ENCODE measurements at regions not wholly inside any gene's neighbourhood (a gene's known extent, or its start where the extent isn't known, plus 50 kb on each side); places are given as distances from the start of the nearest gene placed in this dataset.

- no peak overlapping the region for H4K8ac ChIP-seq (ENCODE audit: extremely low read depth, insufficient read depth, low read length)
- no peak overlapping the region for H2BK15ac ChIP-seq (ENCODE audit: low read length)
- no peaks in the 10 kb centered on the region for H3K23me2 ChIP-seq (ENCODE audit: low read depth, low read length)
- no peaks in the 10 kb centered on the region for H3K9me3 ChIP-seq (ENCODE audit: insufficient read depth in 2 of 2, low read depth in 1 of 2, low read length in 1 of 2)
- no peaks in the 10 kb centered on the region for H3K36me3 ChIP-seq (ENCODE audit: control insufficient read depth in 2 of 4, insufficient read depth in 4 of 4, low read length in 3 of 4)
- H3K4me1 ChIP-seq (replicated peaks in 1 of 4; ENCODE audit: control insufficient read depth in 3 of 4, insufficient read depth in 4 of 4, low read length in 3 of 4) = no peaks in the 10 kb centered on the region
- no peaks in the 10 kb centered on the region for H3K79me1 ChIP-seq (ENCODE audit: low read depth, low read length)
- H2BK20ac ChIP-seq (ENCODE audit: low read length) = no peak overlapping the region
- WGBS, 2 experiments (ENCODE audit: extremely low coverage in 1 of 2, insufficient coverage in 1 of 2, insufficient read length in 1 of 2, insufficient replicate concordance in 2 of 2, low coverage in 1 of 2, low lambda C conversion rate in 2 of 2, missing lambda C conversion rate in 1 of 2) = 75% methylated on average over 2 of the region's 2 CpGs; no CpG with 5 or more reads in 1 of the 2 experiments
- H4K91ac ChIP-seq (replicated peaks; ENCODE audit: insufficient read length, low read length) = no peak overlapping the region
- H3K18ac ChIP-seq (ENCODE audit: extremely low read depth, low read length) = no peak overlapping the region
- no peak overlapping the region for H3K27ac ChIP-seq (ENCODE audit: low read depth, low read length)
- POLR2A ChIA-PET (ENCODE audit: partially characterized antibody) = no interaction called here
- H3K79me2 ChIP-seq (ENCODE audit: control insufficient read depth in 1 of 2, insufficient read depth in 2 of 2, low read length in 2 of 2) = no peaks in the 10 kb centered on the region
- DNase-seq (ENCODE audit: low read depth in 1 of 2, low spot score in 2 of 2) (no peak), FAIRE-seq (no peak)
- no peak overlapping the region for H4K5ac ChIP-seq (ENCODE audit: insufficient read length, low read depth, low read length)
- no peak overlapping the region for H2AFZ ChIP-seq (ENCODE audit: low read length)
- TF ChIP-seq SP1 (IDR thresholded peaks at IDR 0.05; ENCODE audit: low read depth, low read length) = no peak
- TF ChIP-seq POLR2A (IDR thresholded peaks at IDR 0.05; ENCODE audit: control extremely low read depth in 1 of 2, low read depth in 2 of 2, low read length in 2 of 2) = no peak
- no peak for TF ChIP-seq JUN (IDR thresholded peaks at IDR 0.05; ENCODE audit: low read depth, low read length)
- TF ChIP-seq JUND (IDR thresholded peaks at IDR 0.05; ENCODE audit: low read length) = no peak
- no peak for TF ChIP-seq ATF3 (IDR thresholded peaks at IDR 0.05; ENCODE audit: insufficient read depth, low read depth, low read length)
- TF ChIP-seq SP4 (IDR thresholded peaks at IDR 0.05; ENCODE audit: low read length) = no peak
- no peak for TF ChIP-seq RAD21 (IDR thresholded peaks at IDR 0.05 in 1 of 2, conservative IDR thresholded peaks at IDR 0.05 in 1 of 2; ENCODE audit: low read depth in 2 of 2, low read length in 2 of 2)
- H3K56ac ChIP-seq (replicated peaks; ENCODE audit: insufficient read length, low read depth, low read length) = no peak overlapping the region
- H3K23ac ChIP-seq (ENCODE audit: insufficient read length) = no peak overlapping the region
- no peak overlapping the region for H3K9ac ChIP-seq (replicated peaks in 1 of 4; ENCODE audit: extremely low read depth in 1 of 4, low read depth in 3 of 4, low read length in 3 of 4)
- no peak overlapping the region for H2BK120ac ChIP-seq (replicated peaks; ENCODE audit: low read depth, low read length)
- H2BK12ac ChIP-seq (ENCODE audit: low read depth, low read length) = no peak overlapping the region
- H3K4me3 ChIP-seq (ENCODE audit: extremely low read depth in 1 of 4, insufficient read depth in 2 of 4, low read depth in 3 of 4, low read length in 4 of 4) = no peak overlapping the region
- H4K20me1 ChIP-seq (replicated peaks in 1 of 2; ENCODE audit: control insufficient read depth in 1 of 2, insufficient read depth in 2 of 2, low read length in 2 of 2) = no peaks in the 10 kb centered on the region
- no peak overlapping the region for H3K4me2 ChIP-seq (ENCODE audit: insufficient read depth in 1 of 2, low read depth in 2 of 2, low read length in 2 of 2)
- no peak overlapping the region for H2BK5ac ChIP-seq (ENCODE audit: low read depth, low read length)
- no peaks in the 10 kb centered on the region for H3K27me3 ChIP-seq (replicated peaks in 1 of 4; ENCODE audit: control insufficient read depth in 3 of 4, extremely low read depth in 1 of 4, insufficient read depth in 3 of 4, low read length in 3 of 4)
- H3K14ac ChIP-seq (ENCODE audit: insufficient read length) = no peak overlapping the region
- no peak overlapping the region for H2AK5ac ChIP-seq (ENCODE audit: low read depth, low read length)
- CTCF ChIA-PET (ENCODE audit: partially characterized antibody) = no interaction called here
- no peak overlapping the region for H3K4ac ChIP-seq (replicated peaks; ENCODE audit: insufficient read length, low read depth, low read length)
These were observed 697.5 kb upstream of the CELF4 start for GRCh38 chr18:38263066-38263465.

Data from H1 (cell line).